ENCODE measurements at regions not wholly inside any gene's neighbourhood (a gene's known extent, or its start where the extent isn't known, plus 50 kb on each side); places are given as distances from the start of the nearest gene placed in this dataset.
"Not testable (repeated sequence)": the region's sequence is repeated elsewhere in the genome, so short reads cannot be mapped to it uniquely, and the experiment has no call there.

DNA sequence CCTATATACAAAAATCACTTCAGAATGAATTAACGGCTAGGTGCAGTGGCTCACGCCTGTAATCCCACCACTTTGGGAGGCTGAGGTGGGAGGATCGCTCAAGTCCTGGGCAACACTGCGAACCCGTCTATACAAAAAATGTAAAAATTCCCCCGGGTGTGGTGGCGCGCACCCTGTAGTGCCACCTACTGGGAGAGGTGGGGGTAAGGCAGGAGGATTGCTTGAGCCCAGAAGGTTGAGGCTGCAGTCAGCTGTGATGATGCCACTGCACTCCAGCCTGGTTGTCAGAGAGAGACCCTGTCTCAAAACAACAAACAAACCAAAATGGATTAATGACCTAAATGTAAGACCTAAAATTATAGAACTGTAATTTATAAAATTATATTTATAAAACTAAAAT lies 236.2 kb downstream of the SPATA31A6 start:
- not testable (repeated sequence) for H3K27ac ChIP-seq; DNase-seq (ENCODE audit: low read depth, low spot score)

DNA sequence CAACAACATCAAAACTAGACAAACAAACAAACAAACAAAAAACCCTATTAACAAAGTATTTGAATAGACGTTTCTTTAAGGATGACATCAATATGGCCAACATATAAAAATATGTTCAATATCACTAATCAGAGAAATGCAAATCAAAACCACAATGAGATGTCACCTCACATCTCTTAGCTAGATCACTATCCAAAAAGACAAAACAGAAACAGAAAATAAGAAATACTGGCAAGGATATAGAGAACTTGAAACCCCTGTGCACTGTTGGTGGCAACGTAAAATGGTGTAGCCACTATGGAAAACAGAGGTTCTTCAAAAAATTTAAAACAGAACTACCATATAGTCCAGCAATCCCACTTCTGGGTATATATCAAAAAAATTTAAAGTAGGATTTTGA lies 236.9 kb downstream of the SPATA31A6 start:
- not testable (repeated sequence) for DNase-seq (ENCODE audit: low read depth, low spot score)
- peak overlapping the region; percentile 63 for H3K27ac ChIP-seq

DNA sequence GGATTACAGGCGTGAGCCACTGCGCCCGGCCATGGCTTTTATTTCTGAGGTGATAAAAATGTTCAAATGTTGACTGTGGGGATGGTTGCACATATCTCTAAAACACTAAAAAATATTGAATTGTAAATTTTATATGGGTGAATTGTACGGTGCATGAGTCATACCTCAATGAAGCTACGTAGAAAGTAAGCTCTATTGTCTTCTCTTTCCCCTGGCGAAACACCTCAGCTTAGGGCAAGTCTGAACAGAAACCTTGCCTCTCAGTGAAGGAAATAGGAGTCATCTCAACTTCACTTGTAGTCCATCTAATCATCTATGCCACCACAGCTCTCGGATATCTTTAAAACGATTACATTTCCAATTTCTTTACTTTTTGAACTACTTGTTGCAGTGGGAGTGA lies 238.2 kb downstream of the SPATA31A6 start:
- peak; percentile 54 for DNase-seq (ENCODE audit: low read depth, low spot score)
- peak overlapping the region; percentile 63 for H3K27ac ChIP-seq

DNA sequence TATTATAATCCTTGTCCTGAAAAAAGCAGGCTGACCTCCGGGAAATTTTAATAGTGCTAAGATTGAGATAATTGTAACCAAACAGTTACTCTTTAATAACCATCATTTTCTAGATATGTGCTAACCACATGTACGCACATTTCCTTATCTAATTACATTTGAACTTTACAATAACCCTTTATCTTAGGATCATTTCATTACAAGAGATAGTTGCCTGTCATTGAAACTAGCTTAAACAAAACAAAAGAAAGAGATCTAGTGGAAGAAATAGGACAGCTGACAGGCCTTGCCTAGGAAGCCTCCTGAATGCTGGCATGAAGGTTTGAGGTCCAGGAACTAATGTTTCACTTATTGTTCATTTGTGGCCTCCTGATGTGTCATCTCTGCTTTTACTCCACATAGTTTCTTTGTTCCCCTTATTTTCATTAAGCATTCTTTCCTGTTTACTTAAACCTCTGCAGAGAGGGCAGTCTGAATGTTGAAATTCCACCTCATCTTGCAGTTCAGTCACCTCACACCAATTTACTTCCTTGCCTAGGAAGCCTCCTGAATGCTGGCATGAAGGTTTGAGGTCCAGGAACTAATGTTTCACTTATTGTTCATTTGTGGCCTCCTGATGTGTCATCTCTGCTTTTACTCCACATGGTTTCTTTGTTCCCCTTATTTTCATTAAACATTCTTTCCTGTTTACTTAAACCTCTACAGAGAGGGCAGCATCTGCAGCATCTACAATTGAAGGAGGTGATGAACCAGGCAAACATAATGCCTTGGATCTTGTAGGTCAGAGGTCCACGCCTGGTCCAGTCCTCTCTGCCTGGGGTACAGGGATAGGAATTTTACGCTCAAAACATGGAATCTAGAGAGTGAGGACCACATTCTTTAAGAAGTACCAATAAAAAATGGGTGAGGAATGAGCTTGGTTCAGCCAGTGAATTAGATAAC lies 247.5 kb downstream of the SPATA31A6 start:
- DNase-seq (ENCODE audit: low read depth, low spot score): peak; percentile 68
- peak overlapping the region; percentile 68 for H3K27ac ChIP-seq

DNA sequence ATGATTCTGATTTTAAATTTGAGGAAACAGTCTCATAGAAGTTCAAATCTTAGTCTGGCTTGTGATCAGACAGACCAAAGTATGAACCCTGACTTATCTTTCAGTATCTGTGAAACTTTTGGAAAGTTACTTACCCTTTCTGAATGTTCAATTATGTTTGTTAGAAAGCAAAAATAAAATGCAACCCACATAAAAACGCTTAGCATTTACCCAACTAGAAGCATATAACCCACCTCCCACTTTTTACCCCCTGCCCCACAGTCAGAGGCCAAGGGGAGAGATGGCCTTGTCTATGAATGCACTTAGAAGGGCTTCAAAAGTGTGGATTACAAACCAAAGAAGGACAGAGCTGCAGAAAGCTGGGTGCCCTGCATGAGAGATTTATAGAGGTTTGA lies 248.2 kb downstream of the SPATA31A6 start:
- H3K27ac ChIP-seq: peak overlapping the region; percentile 68
- not testable (repeated sequence) for DNase-seq (ENCODE audit: low read depth, low spot score)

DNA sequence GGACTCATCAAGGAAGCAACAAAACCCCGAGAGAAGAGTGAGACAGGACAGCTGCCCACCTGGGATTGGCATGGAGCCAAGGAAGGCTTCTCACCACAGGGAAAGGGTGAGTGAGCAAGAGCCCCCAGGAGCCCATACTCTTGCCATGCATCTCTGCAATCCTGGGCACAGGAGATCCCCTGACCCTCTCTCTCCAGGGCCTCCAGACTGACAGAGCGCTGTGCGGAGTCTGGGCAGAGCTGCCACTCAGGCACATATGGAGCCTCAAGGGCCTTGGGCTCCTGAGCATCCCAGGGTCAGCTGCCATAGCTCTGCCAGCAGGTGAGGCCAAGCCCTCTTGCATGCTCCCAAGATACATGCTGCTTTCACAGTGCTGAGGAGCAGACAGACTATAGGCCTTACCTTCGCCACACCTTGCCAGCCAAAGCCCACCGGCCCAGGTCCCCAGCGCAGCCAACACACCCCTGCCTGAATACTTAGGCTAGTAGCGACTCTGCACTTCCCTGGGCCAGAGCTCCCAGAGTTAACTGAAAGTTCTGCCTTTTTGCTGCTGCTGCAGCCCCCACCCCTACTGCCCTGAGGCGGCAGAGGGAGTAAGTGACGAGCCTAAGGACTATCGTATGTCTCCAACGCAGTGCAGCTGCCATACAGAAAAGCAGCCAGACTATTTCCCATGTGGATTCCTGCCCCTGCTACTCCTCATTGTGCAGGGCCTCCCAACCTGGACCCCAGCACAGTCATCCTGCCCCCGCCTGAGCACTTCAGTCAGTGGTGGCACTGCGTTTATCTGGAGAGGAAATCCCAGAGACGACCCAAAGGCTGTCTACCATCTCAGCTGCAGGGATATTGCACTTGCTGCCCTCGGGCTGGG lies 251.6 kb downstream of the SPATA31A6 start:
- not testable (repeated sequence) for H3K27ac ChIP-seq; DNase-seq (ENCODE audit: low read depth, low spot score)

DNA sequence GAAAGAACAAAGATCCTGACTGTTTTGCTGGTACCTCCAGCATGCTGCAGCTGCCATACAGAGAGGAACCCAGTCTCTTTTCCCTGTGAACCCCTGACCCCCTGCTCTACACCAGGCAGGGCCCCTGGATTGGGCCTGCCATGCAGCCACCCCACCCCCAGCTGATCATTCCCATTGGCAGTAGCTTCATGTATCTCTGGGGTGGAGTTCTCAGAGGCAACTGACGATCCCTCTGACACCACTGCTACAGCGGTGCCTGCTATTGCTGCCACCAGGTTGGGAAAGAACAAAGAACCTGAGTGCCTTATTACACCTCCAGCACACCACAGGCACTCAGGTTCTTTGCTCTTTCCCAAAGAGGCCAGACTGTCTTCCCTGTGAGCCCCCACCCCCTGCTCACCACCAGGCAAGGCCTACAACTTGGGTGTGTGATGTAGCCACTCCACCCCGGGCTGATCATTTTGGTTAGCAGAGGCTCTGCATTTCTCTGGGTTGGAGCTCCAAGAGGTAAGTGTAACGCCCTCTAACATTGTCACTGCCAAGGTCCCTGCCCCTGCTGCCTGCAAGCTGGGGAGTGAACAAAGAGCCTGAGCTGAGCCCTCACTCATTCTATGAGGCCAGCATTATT lies 252.4 kb downstream of the SPATA31A6 start:
- H3K27ac ChIP-seq; DNase-seq (ENCODE audit: low read depth, low spot score): not testable (repeated sequence)

DNA sequence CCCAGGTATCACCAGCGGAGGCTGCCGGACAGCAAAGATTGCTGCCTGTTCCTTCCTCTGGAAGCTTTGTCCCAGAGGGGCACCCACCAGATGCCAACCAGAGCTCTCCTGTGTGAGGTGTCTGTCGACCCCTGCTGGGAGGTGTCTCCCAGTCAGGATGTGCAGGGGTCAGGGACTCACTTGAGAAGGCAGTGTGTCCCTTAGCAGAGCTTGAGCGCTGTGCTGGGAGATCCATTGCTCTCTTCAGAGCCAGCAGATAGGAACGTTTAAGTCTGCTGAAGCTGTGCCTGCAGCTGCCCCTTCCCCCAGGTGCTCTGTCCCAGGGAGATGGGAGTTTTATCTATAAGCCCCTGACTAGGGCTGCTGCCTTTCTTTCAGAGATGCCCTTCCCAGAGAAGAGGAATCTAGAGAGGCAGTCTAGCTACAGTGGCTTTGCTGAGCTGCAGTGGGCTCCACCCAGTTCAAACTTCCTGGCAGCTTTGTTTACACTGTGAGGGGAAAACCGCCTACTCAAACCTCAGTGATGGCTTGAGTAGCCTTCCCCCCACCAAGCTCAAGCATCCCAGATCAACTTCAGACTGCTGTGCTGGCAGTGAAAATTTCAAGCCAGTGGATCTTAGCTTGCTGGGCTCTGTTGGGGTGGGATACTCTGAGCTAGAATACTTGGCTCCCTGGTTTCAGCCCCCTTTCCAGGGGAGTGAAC lies 253.7 kb downstream of the SPATA31A6 start:
- not testable (repeated sequence) for H3K27ac ChIP-seq; DNase-seq (ENCODE audit: low read depth, low spot score)

DNA sequence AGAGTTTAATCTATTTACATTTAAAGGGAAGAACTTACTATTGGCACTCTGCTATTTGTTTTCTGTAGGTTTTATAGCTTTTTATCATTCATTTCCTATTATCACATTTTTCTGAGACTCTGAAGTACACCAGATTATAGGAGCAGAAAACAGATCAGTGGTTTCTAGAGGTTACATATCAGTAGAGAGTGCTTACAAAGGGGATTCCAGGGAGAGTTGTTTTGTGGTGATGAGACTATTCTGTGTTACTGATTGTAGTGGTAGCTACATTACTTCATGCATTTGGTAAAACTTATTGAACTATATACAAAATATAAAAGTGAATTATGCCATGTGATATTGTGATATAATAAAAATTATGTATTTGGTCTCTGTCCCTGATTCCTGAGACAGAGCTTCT lies 259.2 kb downstream of the SPATA31A6 start:
- H3K27ac ChIP-seq; DNase-seq (ENCODE audit: low read depth, low spot score): not testable (repeated sequence)

DNA sequence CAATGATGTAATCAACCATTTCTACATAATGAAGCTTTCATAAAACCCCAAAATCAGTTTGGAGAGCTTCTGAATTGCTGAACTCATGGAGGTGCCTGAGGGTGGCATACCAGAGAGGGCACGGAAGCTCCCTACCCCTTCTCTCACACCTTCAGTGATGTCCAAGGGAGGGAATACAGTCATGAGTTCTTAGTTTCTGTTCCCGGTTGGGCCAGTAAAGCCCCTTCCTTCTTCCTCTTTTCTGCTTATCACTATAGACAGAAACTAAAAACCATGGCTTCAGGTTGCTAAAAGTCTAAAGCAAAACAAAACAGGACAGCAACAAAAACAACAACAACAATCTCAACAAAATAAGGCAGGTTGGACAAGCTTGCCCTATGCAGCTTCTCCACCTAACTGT lies 260.0 kb downstream of the SPATA31A6 start:
- not testable (repeated sequence) for DNase-seq (ENCODE audit: low read depth, low spot score); H3K27ac ChIP-seq

DNA sequence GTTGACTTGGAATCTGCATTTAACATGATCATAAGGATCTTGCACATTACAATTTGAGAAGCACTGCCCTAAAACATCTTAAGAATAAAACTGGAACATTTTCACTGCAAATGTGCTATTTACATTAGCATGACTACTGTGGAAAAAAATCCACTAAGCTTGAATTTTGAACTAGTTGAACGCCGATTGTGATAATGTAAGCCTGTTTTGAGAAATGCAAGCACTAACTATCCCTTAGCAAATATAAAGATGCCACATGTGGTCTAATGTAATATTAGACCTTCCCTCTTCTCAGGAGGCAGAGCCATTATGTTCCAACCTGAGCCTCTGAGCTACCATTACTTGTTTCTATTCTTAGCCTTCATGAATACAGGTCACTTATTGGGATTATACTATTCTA lies 278.0 kb downstream of the SPATA31A6 start:
- not testable (repeated sequence) for DNase-seq (ENCODE audit: low read depth, low spot score); H3K27ac ChIP-seq

DNA sequence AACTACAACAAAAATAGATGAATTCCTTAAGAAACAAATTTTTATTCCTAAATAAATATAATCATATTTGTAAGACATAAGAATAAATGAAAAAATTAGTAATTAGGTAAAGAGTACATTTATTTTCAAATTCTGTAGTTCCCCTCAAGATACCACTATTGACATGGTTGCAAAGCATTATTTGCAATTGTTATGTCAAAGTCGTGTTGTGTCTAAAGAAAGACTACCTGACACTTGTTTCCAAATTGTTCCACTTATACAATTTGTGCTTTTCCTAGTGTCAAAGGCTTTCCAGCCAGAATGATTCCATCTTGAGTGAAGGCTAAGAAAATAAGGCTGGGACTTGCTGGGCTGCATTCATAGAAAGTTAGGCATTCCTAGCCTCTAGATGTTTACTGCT lies 278.4 kb downstream of the SPATA31A6 start:
- not testable (repeated sequence) for H3K27ac ChIP-seq; DNase-seq (ENCODE audit: low read depth, low spot score)

DNA sequence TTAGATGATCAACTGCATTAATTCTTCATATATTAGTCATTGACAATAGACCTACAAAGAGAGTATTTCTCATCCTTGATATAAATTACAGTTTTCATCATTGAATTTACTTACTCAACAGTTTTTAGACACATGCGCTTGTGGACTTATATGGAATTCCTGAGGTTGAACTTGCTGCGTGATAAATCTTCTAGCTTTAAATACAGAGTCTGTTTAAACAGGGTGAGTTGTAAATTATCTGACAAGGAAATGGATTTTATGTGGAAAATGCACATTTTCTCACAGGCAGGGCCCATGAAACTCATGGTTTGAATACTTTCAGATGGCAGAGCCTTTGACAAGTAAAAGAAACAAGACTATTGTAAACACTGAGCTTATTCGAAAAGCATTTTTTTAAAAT lies 280.5 kb downstream of the SPATA31A6 start:
- not testable (repeated sequence) for DNase-seq (ENCODE audit: low read depth, low spot score)

DNA sequence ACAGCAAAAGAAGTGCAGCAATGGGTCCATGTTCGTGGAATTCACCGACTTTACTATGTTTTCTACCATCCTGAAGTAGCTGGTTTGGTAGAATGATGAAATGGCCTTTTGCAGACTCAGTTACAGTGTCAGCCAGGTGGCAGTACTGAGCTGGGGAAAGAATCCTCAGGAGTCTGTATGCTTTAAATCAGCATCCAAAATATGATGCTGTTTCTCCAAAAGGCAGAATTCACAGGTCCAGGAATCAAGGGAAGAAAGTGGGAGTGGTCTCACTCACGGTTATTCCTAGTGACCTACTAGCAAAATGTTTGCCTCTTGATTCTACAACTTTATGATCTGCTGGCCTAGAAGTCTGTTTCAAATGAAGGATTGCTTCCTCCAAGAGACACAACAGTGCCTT lies 287.1 kb downstream of the SPATA31A6 start:
- DNase-seq (ENCODE audit: low read depth, low spot score); H3K27ac ChIP-seq: not testable (repeated sequence)

More for the DNA sequence above, 280.5 kb downstream of the SPATA31A6 start:
- H3K27ac ChIP-seq: not testable (repeated sequence)

DNA sequence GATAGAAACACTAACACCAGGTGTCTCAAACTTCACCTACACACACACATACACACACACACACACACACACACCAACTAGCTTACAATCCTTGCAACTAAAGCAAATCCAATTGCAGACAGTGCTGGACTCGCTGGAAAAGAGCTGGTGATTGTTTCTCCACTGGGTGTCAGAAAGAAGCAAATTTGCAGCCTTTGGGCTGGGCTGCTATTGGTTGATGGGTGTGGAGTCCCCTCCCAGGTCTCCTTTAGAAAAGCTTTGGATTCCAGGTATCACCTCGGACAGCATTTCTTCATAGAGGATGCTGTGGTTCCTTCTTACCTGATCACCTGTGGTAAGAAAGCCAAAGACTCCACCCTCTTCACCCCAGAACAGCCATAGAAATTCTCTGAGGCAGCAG lies 307.5 kb downstream of the SPATA31A6 start:
- DNase-seq (ENCODE audit: low read depth, low spot score); H3K27ac ChIP-seq: not testable (repeated sequence)

DNA sequence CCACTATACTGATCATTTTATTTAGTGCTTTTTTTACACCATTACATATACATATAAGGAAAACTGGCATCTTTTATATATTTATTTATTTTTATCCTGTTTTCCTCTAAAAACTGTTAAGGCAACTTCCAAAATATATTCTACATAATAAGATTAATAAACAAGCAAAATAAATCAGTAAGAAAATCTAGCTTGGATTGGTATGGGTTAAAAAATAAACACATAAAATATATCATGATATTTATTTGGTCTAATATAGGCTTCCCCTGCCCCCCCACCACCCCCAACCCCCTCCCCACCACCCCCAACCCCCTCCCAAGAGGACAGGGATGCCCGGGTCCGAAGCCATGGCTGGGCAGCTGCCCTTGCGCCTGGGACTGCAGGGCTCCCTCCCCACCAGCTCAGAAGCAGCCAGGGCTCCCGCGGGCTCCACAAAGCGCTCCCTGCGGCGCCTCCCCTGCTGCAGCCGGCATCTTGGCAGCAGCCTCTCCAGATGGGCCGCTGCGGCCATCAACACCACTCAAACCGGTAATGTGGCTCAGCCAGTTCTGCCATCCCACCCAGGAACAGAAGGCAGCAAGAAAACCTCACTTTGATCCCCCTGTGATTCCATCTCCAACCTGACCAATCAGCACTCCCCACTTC lies 319.3 kb downstream of the SPATA31A6 start:
- DNase-seq (ENCODE audit: low read depth, low spot score); H3K27ac ChIP-seq: not testable (repeated sequence)

DNA sequence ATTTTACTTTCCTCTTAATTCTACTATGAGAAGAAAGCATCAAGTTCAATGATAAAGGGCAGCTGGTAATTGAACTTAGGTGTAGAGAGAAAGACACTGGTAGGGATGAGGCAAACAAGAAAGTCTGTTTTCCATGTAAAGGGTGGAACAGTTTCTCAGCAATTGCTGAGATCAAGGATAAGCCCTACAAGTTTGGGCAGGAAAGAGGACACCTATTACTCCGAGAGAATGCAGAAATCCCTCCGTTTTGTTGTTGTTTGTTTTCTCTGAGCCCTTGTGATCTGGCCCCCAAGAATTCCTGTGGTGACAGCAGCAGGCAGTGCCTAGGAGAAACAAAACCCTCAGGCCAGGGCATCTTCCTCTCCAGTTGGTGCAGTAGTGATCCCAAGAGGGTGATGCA lies 324.7 kb downstream of the SPATA31A6 start:
- DNase-seq (ENCODE audit: low read depth, low spot score): peak; percentile 8
- H3K27ac ChIP-seq: not testable (repeated sequence)

DNA sequence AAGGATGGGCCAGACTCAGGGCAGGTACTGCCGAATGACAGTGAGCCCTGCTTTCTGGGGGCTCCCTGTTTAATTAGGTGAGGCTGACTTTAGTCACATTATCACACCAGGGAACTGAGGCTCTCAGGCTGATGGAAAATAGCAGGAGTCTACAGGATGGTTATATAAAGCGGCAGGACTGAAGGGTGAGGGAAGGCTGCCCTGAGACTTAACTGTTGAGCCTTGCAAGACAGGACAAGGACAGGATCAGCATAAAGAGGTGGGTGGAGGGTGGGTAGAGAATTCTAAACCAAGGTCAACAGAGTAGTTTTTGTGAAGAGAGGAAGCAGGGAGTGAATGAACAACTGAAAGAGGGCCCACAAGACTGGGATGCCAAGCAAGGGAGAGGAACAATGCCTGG lies 330.1 kb downstream of the SPATA31A6 start:
- DNase-seq (ENCODE audit: low read depth, low spot score); H3K27ac ChIP-seq: not testable (repeated sequence)

DNA sequence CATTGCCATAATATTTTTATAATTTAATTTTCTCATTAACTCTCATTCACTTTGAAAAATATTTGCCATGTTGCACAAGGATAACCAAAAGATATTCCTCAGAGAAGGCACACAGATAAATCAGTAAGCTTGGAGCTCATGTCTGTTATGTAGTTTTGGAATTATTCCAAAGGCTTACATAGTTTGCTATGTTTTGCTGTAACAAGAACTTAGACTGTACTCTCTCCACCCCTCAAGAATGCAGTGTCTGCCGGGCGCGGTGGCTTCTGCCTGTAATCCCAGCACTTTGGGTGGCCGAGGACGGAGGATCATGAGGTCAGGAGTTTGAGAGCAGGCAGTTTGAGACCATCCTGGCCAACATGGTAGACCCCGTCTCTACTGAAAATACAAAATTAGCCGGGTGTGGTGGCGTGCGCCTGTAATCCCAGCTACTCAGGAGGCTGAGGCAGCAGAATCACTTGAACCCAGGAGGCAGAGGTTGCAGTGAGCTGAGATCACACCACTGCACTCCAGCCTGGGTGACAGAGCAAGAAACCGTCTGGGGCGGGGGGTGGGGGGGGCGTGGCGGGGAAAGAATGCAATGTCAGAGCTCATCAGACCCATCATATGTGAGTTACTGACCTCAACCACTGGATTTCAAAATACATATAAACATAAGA lies 351.0 kb downstream of the SPATA31A6 start:
- not testable (repeated sequence) for DNase-seq (ENCODE audit: low read depth, low spot score); H3K27ac ChIP-seq
